WTC11 (cell line): ENCODE measurements at regions not wholly inside any gene's neighbourhood (a gene's known extent, or its start where the extent isn't known, plus 50 kb on each side); places are given as distances from the start of the nearest gene placed in this dataset.

Source experiments
- KAT7 ChIP-seq: sonication (generic); formaldehyde crosslinking; IDR thresholded peaks from 2 replicates; pipeline ENCODE4 v1.8.1; 2023; ENCODE audit warnings: missing genetic modification reagents, mild to moderate bottlenecking, borderline replicate concordance
- SMAD4 ChIP-seq: sonication (generic); formaldehyde crosslinking; IDR thresholded peaks from 2 replicates; pipeline ENCODE4 v1.8.0; 2022; ENCODE audit warnings: mild to moderate bottlenecking, missing genetic modification reagents
- TP53 ChIP-seq: sonication (generic); formaldehyde crosslinking; IDR thresholded peaks from 2 replicates; pipeline ENCODE4 v1.8.1; 2023; ENCODE audit warnings: mild to moderate bottlenecking, missing genetic modification reagents
- TF ChIP-seq, protein P1 (sequence below): fragments of 200-600 bp; IDR thresholded peaks from 2 replicates; pipeline ENCODE4 v1.8.0; 2022; ENCODE audit warnings: antibody characterized with exemption

GRCh38 chr2:217040099-217040498 lies 180.2 kb upstream of the TNP1 start:
- TF ChIP-seq, protein P1, sequence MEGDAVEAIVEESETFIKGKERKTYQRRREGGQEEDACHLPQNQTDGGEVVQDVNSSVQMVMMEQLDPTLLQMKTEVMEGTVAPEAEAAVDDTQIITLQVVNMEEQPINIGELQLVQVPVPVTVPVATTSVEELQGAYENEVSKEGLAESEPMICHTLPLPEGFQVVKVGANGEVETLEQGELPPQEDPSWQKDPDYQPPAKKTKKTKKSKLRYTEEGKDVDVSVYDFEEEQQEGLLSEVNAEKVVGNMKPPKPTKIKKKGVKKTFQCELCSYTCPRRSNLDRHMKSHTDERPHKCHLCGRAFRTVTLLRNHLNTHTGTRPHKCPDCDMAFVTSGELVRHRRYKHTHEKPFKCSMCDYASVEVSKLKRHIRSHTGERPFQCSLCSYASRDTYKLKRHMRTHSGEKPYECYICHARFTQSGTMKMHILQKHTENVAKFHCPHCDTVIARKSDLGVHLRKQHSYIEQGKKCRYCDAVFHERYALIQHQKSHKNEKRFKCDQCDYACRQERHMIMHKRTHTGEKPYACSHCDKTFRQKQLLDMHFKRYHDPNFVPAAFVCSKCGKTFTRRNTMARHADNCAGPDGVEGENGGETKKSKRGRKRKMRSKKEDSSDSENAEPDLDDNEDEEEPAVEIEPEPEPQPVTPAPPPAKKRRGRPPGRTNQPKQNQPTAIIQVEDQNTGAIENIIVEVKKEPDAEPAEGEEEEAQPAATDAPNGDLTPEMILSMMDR: no peak
- TF ChIP-seq KAT7 (CRISPR knock-in tag) (no peak), TP53 (CRISPR knock-in tag) (no peak), SMAD4 (CRISPR knock-in tag) (no peak)
